AG09309 (cell line): ENCODE measurements at regions not wholly inside any gene's neighbourhood (a gene's known extent, or its start where the extent isn't known, plus 50 kb on each side); places are given as distances from the start of the nearest gene placed in this dataset.
A peak's percentile ranks its signal among the peaks of the same experiment; 100 is the strongest.

Experiments used
- DNase-seq: peaks from one replicate; pipeline ENCODE4 v3.0.0-alpha.2; 2010; ENCODE audit warnings: low read depth
- H3K4me3 ChIP-seq: 2 replicates; pipeline ENCODE4 v1.5.1; 2011; ENCODE audit warnings: mild to moderate bottlenecking, low read depth, low read length, moderate library complexity; ENCODE audit not compliant: control insufficient read depth
- TF ChIP-seq, protein P1 (sequence below): IDR thresholded peaks from 2 replicates; pipeline ENCODE4 v1.5.1; 2011; ENCODE audit warnings: mild to moderate bottlenecking, low read depth, low read length, inconsistent platforms; ENCODE audit not compliant: insufficient read depth, control insufficient read depth; ENCODE audit errors: missing control alignments

- TF ChIP-seq, protein P1, sequence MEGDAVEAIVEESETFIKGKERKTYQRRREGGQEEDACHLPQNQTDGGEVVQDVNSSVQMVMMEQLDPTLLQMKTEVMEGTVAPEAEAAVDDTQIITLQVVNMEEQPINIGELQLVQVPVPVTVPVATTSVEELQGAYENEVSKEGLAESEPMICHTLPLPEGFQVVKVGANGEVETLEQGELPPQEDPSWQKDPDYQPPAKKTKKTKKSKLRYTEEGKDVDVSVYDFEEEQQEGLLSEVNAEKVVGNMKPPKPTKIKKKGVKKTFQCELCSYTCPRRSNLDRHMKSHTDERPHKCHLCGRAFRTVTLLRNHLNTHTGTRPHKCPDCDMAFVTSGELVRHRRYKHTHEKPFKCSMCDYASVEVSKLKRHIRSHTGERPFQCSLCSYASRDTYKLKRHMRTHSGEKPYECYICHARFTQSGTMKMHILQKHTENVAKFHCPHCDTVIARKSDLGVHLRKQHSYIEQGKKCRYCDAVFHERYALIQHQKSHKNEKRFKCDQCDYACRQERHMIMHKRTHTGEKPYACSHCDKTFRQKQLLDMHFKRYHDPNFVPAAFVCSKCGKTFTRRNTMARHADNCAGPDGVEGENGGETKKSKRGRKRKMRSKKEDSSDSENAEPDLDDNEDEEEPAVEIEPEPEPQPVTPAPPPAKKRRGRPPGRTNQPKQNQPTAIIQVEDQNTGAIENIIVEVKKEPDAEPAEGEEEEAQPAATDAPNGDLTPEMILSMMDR, result no peak
- no peak for DNase-seq
- H3K4me3 ChIP-seq, result no peak overlapping the region
These were observed 258.0 kb upstream of the PLEKHG7 start for GRCh38 chr12:92444763-92445162.

GRCh38 chr12:92442782-92443181 is 260.0 kb upstream of the PLEKHG7 start:
- H3K4me3 ChIP-seq, result no peak overlapping the region
- DNase-seq, result no peak
- TF ChIP-seq, protein P1, result no peak

DNA sequence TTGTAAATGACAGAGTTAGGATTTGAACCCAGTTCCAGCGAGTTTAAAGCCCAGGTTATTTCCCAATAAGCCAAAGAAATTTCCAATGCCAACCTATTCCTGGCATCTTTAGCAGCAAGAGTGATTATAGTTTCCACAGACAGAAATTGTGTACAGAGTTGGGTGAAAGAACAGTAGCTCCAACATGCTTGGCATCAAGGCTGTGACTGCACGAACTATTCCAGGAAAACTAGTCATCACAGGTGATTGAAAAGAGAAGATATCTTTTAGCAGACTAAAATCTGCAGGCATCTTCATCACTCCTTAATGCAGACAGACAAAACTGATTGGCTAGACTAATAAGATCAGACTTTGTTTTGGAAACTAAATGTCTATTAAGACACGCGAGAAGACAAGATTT is 262.7 kb upstream of the PLEKHG7 start:
- TF ChIP-seq, protein P1, result no peak
- no peak overlapping the region for H3K4me3 ChIP-seq
- DNase-seq, result no peak

DNA sequence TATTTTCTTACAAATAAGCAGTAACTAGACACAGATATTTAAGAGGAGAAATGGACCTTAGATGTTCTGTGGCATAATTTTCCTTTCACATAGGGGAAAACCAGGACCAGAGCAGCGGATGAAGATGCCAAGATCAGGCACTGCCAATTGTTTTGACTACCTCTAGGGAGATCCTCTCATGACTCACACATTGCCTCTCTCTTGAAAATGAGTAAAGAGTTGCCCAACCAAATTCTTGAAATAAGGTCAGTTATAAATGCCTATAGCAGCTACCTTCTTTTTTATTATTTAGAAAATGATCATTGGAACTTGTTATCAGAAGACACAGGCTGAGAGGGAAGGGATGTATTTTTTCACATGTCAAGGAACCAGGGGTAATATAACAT is 263.4 kb upstream of the PLEKHG7 start:
- DNase-seq, result peak; percentile 48
- TF ChIP-seq, protein P1, result no peak
- H3K4me3 ChIP-seq, result no peak overlapping the region

DNA sequence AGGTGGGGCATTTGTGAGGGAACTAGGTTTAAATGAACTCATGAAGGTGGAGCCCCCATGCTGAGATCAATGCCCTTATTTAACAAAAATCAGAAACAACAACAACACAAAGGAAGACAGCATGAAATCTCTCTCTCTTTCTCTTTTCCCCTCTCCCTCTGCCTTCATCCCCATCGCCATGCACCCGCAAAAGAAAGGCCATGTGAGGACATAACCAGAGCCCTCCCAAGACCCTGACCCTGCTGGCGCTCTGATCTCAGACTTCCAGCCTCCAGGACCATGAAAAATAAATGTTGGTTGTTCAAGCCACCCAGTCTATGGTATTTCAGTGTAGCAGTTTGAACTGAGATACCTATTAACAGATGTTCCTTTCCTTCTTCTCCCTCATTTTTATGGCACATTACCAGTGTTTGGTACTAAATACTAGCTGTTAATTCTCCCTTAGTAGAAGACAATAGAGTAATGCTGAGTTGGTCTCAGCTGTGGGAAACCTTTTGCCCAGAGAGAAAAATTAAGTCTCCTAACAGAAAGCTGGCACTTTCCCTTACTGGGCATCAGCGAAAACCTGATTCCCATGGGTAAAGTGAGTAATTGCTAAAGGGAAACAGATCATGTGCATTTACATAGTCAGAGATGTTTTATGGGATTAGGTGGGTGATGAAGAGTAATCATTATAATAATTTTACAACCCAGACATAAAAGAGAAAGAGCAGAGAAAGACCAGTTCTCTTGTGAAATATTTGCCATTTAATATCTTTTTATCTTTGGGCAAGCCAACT is 264.0 kb upstream of the PLEKHG7 start:
- DNase-seq, result no peak
- TF ChIP-seq, protein P1, result no peak
- H3K4me3 ChIP-seq, result no peak overlapping the region

- H3K4me3 ChIP-seq, result no peak overlapping the region
- TF ChIP-seq, protein P1, result no peak
- no peak for DNase-seq
These were observed 265.3 kb upstream of the PLEKHG7 start for GRCh38 chr12:92437452-92437851.
